H9 (cell line): ENCODE measurements at regions not wholly inside any gene's neighbourhood (a gene's known extent, or its start where the extent isn't known, plus 50 kb on each side); places are given as distances from the start of the nearest gene placed in this dataset.

Experiments used
- DNase-seq: peaks from one replicate; pipeline ENCODE4 v3.0.0-alpha.2; 2017
- H2AFZ ChIP-seq: one replicate; pipeline ENCODE4 v1.6.1; 2013; ENCODE audit warnings: mild to moderate bottlenecking, low read length, control low read depth, moderate library complexity
- H2AK5ac ChIP-seq: 2 replicates; pipeline ENCODE4 v1.6.1; 2013; ENCODE audit warnings: low read length, control low read depth, mixed read lengths; ENCODE audit not compliant: insufficient read length
- H2BK120ac ChIP-seq: one replicate; pipeline ENCODE4 v1.6.1; 2013; ENCODE audit warnings: low read depth, mild to moderate bottlenecking, low read length, control low read depth, inconsistent platforms; ENCODE audit not compliant: poor library complexity, severe bottlenecking
- H2BK12ac ChIP-seq: 2 replicates; pipeline ENCODE4 v1.6.1; 2013; ENCODE audit warnings: low read length, control low read depth, mixed read lengths, low read depth; ENCODE audit not compliant: insufficient read length
- H2BK15ac ChIP-seq: 2 replicates; pipeline ENCODE4 v1.6.1; 2013; ENCODE audit warnings: low read depth, low read length, control low read depth
- H2BK20ac ChIP-seq: one replicate; pipeline ENCODE4 v1.6.1; 2013; ENCODE audit warnings: low read depth, mild to moderate bottlenecking, low read length, control low read depth, inconsistent platforms; ENCODE audit not compliant: poor library complexity, severe bottlenecking
- H2BK5ac ChIP-seq: 2 replicates; pipeline ENCODE4 v1.6.1; 2013; ENCODE audit warnings: low read length, control low read depth, mixed read lengths; ENCODE audit not compliant: insufficient read length
- H3K14ac ChIP-seq: 2 replicates; pipeline ENCODE4 v1.6.1; 2013; ENCODE audit warnings: low read length, control low read depth; ENCODE audit not compliant: insufficient read depth
- H3K18ac ChIP-seq: 2 replicates; pipeline ENCODE4 v1.6.1; 2013; ENCODE audit warnings: low read depth, mild to moderate bottlenecking, mixed read lengths, low read length, control low read depth; ENCODE audit not compliant: insufficient read length
- H3K23ac ChIP-seq: 2 replicates; pipeline ENCODE4 v1.6.1; 2013; ENCODE audit warnings: low read length, control low read depth, mixed read lengths, low read depth; ENCODE audit not compliant: insufficient read length
- H3K23me2 ChIP-seq: 2 replicates; pipeline ENCODE4 v1.6.1; 2013; ENCODE audit warnings: low read depth, mild to moderate bottlenecking, mixed read lengths, low read length, control low read depth; ENCODE audit not compliant: insufficient read length, poor library complexity, severe bottlenecking
- H3K27ac ChIP-seq: 2 replicates; pipeline ENCODE4 v1.5.1; 2013; ENCODE audit warnings: low read length, control low read depth, mixed read lengths, low read depth; ENCODE audit not compliant: insufficient read length
- H3K27me3 ChIP-seq: 2 replicates; pipeline ENCODE4 v1.6.1; 2013; ENCODE audit warnings: low read length, control low read depth, inconsistent platforms; ENCODE audit not compliant: insufficient read depth
- H3K4ac ChIP-seq: 2 replicates; pipeline ENCODE4 v1.6.1; 2013; ENCODE audit warnings: low read depth, mild to moderate bottlenecking, control low read depth, inconsistent platforms, low read length, moderate library complexity
- H3K4me1 ChIP-seq: 2 replicates; pipeline ENCODE4 v1.6.1; 2013; ENCODE audit warnings: low read length, control low read depth, inconsistent platforms; ENCODE audit not compliant: insufficient read depth
- H3K4me2 ChIP-seq: 2 replicates; pipeline ENCODE4 v1.6.1; 2013; ENCODE audit warnings: low read length, control low read depth, mixed read lengths; ENCODE audit not compliant: insufficient read length, insufficient read depth
- H3K56ac ChIP-seq: 2 replicates; pipeline ENCODE4 v1.6.1; 2013; ENCODE audit warnings: low read depth, mild to moderate bottlenecking, mixed read lengths, low read length, control low read depth; ENCODE audit not compliant: insufficient read length
- H3K79me1 ChIP-seq: 2 replicates; pipeline ENCODE4 v1.6.1; 2013; ENCODE audit warnings: low read depth, mild to moderate bottlenecking, moderate library complexity, low read length, control low read depth, inconsistent platforms; ENCODE audit not compliant: insufficient read depth, poor library complexity, severe bottlenecking
- H3K79me2 ChIP-seq: 2 replicates; pipeline ENCODE4 v1.6.1; 2013; ENCODE audit warnings: low read length, control low read depth, inconsistent platforms; ENCODE audit not compliant: insufficient read depth
- H3K9ac ChIP-seq: 2 replicates; pipeline ENCODE4 v1.6.1; 2013; ENCODE audit warnings: low read length, control low read depth, mixed read lengths; ENCODE audit not compliant: insufficient read length; ENCODE audit errors: extremely low read depth
- H3K9me3 ChIP-seq: one replicate; pipeline ENCODE4 v1.6.1; 2013; ENCODE audit warnings: low read depth, low read length, inconsistent platforms; ENCODE audit not compliant: control insufficient read depth
- H3T11ph ChIP-seq: one replicate; pipeline ENCODE4 v1.6.1; 2013; ENCODE audit warnings: mild to moderate bottlenecking, low read length, control low read depth, inconsistent platforms
- H4K20me1 ChIP-seq: one replicate; pipeline ENCODE4 v1.6.1; 2013; ENCODE audit not compliant: control insufficient read depth, insufficient read length, insufficient read depth
- H4K5ac ChIP-seq: 2 replicates; pipeline ENCODE4 v1.6.1; 2013; ENCODE audit warnings: low read depth, mild to moderate bottlenecking, mixed read lengths, low read length, control low read depth; ENCODE audit not compliant: insufficient read length
- H4K8ac ChIP-seq: replicated peaks from 2 replicates; pipeline ENCODE4 v1.6.1; 2013; ENCODE audit warnings: low read length, control low read depth, mixed read lengths, low read depth; ENCODE audit not compliant: insufficient read length
- H4K91ac ChIP-seq: 2 replicates; pipeline ENCODE4 v1.6.1; 2013; ENCODE audit warnings: low read depth, mild to moderate bottlenecking, moderate library complexity, mixed read lengths, low read length, control low read depth; ENCODE audit not compliant: insufficient read length
- H3K27ac Mint-ChIP-seq, 3 experiments: 2 replicates in 2 of 3; 3 replicates in 1 of 3; pipeline ENCODE4 v1.8.0; 2020 to 2021; ENCODE audit warnings: mixed read lengths in 3 of 3, mild to moderate bottlenecking in 1 of 3, moderate library complexity in 1 of 3
- H3K27me3 Mint-ChIP-seq: 2 replicates; pipeline ENCODE4 v1.8.0; 2021; ENCODE audit warnings: low read depth, mild to moderate bottlenecking, moderate library complexity, mixed read lengths
- H3K36me3 Mint-ChIP-seq, 3 experiments: 2 replicates in 2 of 3; 3 replicates in 1 of 3; pipeline ENCODE4 v1.8.0; 2020 to 2021; ENCODE audit warnings: low read depth in 3 of 3, mixed read lengths in 3 of 3; ENCODE audit not compliant: insufficient read depth in 1 of 3
- H3K4me1 Mint-ChIP-seq, 2 experiments: 2 replicates each; pipeline ENCODE4 v1.8.0; 2020; ENCODE audit warnings: mixed read lengths in 2 of 2
- H3K4me3 Mint-ChIP-seq, 2 experiments: 2 replicates in 1 of 2; 3 replicates in 1 of 2; pipeline ENCODE4 v1.8.0; 2020 to 2021; ENCODE audit warnings: mild to moderate bottlenecking in 2 of 2, mixed read lengths in 2 of 2, moderate library complexity in 1 of 2
- H3K9me3 Mint-ChIP-seq, 2 experiments: 2 replicates in 1 of 2; 3 replicates in 1 of 2; pipeline ENCODE4 v1.8.0; 2020; ENCODE audit warnings: mild to moderate bottlenecking in 2 of 2, mixed read lengths in 2 of 2, moderate library complexity in 1 of 2
- TF ChIP-seq, protein P1 (sequence below): fragments of 200-600 bp; sonication (generic); conservative IDR thresholded peaks from 3 replicates; pipeline ENCODE4 v1.8.0; 2021; ENCODE audit warnings: antibody characterized with exemption, mild to moderate bottlenecking

DNA sequence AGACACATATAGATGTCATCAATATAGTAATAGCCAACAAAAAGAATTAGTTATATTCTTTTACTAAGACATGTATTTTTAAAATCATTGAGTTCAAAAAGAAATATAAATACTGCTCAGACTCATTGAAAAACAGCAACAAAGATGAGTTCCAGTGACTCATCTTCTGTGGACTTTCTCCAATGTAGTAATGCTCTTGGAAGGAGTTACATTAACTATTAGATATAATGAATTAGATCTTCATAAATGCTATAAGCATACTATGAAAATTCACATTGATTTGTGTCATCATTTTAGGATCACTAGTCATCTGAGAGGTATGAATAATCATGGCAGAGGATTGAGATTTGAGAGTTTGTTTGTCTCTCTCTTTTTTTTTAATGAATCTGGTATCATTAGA is 547.8 kb upstream of the PCDH7 start:
- H4K5ac ChIP-seq = no peak overlapping the region
- no peak overlapping the region for H2BK120ac ChIP-seq
- H3K27me3 Mint-ChIP-seq = no peaks in the 10 kb centered on the region; the same call in 1 of the 2 replicates
- no peaks in the 10 kb centered on the region for H3K79me2 ChIP-seq
- H3K23me2 ChIP-seq = no peaks in the 10 kb centered on the region
- H3K27ac ChIP-seq = no peak overlapping the region
- no peaks in the 10 kb centered on the region for H3K4me1 ChIP-seq
- no peak overlapping the region for H2BK20ac ChIP-seq
- no peaks in the 10 kb centered on the region for H3K79me1 ChIP-seq
- no peak overlapping the region for H3K4me2 ChIP-seq
- no peaks in the 10 kb centered on the region for H3K9me3 Mint-ChIP-seq
- H3K4ac ChIP-seq = no peak overlapping the region
- TF ChIP-seq, protein P1, sequence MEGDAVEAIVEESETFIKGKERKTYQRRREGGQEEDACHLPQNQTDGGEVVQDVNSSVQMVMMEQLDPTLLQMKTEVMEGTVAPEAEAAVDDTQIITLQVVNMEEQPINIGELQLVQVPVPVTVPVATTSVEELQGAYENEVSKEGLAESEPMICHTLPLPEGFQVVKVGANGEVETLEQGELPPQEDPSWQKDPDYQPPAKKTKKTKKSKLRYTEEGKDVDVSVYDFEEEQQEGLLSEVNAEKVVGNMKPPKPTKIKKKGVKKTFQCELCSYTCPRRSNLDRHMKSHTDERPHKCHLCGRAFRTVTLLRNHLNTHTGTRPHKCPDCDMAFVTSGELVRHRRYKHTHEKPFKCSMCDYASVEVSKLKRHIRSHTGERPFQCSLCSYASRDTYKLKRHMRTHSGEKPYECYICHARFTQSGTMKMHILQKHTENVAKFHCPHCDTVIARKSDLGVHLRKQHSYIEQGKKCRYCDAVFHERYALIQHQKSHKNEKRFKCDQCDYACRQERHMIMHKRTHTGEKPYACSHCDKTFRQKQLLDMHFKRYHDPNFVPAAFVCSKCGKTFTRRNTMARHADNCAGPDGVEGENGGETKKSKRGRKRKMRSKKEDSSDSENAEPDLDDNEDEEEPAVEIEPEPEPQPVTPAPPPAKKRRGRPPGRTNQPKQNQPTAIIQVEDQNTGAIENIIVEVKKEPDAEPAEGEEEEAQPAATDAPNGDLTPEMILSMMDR = no peak
- H4K20me1 ChIP-seq = no peaks in the 10 kb centered on the region
- peaks cover 0 to 2% (median 0%) of the 10 kb centered on the region in 3 experiments; a peak in 1 of 7 replicates for H3K36me3 Mint-ChIP-seq
- no peak overlapping the region for H3K9ac ChIP-seq
- H4K8ac ChIP-seq = no peak overlapping the region
- no peak overlapping the region for H2BK5ac ChIP-seq
- DNase-seq = no peak
- H3K18ac ChIP-seq = no peak overlapping the region
- H3K56ac ChIP-seq = no peak overlapping the region
- H3K9me3 ChIP-seq = no peaks in the 10 kb centered on the region
- H3K14ac ChIP-seq = no peak overlapping the region
- no peak overlapping the region for H3K27ac Mint-ChIP-seq
- H3K27me3 ChIP-seq = no peaks in the 10 kb centered on the region
- H2BK15ac ChIP-seq = no peak overlapping the region
- H3K4me3 Mint-ChIP-seq = no peak overlapping the region
- H3T11ph ChIP-seq = no peak overlapping the region
- no peaks in the 10 kb centered on the region for H3K4me1 Mint-ChIP-seq
- no peak overlapping the region for H3K23ac ChIP-seq
- no peak overlapping the region for H2AFZ ChIP-seq
- no peak overlapping the region for H2AK5ac ChIP-seq
- no peak overlapping the region for H4K91ac ChIP-seq
- H2BK12ac ChIP-seq = no peak overlapping the region
